GM12874 (cell line): ENCODE measurements at regions not wholly inside any gene's neighbourhood (a gene's known extent, or its start where the extent isn't known, plus 50 kb on each side); places are given as distances from the start of the nearest gene placed in this dataset.

Source experiments
- TF ChIP-seq, protein P1 (sequence below): IDR thresholded peaks from 2 replicates; pipeline ENCODE4 v1.5.1; 2011; ENCODE audit warnings: low read depth, mild to moderate bottlenecking, control low read depth, low read length, moderate library complexity; ENCODE audit not compliant: insufficient read depth

DNA sequence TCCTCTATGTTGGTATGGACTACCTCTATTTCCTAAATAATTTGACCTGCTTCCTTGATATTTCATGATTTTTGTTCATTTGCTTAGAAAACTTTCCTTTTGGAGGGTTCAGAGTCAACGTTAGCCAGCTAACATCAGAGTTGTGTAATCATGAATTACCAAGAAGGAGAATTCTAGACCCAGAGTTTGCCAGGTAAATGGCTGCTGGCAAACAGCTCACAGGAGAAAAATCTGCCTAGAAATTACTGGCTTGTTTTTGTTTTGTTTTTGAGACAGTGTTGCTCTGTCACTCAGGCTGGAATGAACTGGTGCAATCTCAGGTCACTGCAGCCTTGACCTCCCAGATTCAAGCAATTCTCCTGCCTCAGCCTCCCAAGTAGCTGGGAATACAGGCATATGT lies 111.4 kb upstream of the SALL1 start:
- TF ChIP-seq, protein P1, sequence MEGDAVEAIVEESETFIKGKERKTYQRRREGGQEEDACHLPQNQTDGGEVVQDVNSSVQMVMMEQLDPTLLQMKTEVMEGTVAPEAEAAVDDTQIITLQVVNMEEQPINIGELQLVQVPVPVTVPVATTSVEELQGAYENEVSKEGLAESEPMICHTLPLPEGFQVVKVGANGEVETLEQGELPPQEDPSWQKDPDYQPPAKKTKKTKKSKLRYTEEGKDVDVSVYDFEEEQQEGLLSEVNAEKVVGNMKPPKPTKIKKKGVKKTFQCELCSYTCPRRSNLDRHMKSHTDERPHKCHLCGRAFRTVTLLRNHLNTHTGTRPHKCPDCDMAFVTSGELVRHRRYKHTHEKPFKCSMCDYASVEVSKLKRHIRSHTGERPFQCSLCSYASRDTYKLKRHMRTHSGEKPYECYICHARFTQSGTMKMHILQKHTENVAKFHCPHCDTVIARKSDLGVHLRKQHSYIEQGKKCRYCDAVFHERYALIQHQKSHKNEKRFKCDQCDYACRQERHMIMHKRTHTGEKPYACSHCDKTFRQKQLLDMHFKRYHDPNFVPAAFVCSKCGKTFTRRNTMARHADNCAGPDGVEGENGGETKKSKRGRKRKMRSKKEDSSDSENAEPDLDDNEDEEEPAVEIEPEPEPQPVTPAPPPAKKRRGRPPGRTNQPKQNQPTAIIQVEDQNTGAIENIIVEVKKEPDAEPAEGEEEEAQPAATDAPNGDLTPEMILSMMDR: no peak

DNA sequence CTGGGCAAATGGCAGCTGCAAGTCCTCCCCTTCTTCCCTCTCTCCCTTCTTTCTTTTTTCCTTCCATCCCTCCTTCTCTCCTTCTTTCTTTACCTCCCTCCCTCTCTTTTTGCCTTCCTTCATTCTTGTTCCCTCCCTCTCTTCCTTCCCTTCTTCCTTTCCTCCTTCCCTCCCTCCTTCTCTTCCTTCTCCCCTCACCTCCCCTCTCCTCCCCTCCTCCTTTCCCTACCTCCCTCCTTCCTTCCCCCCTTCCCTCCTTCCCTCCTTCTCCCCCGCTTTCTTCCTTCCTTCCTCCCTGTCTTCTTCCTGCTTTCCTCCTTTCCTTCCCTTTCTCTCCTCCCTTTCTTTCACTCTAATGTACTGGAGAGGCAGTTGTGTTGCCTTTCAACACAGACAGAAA lies 110.8 kb upstream of the SALL1 start:
- TF ChIP-seq, protein P1: no peak

DNA sequence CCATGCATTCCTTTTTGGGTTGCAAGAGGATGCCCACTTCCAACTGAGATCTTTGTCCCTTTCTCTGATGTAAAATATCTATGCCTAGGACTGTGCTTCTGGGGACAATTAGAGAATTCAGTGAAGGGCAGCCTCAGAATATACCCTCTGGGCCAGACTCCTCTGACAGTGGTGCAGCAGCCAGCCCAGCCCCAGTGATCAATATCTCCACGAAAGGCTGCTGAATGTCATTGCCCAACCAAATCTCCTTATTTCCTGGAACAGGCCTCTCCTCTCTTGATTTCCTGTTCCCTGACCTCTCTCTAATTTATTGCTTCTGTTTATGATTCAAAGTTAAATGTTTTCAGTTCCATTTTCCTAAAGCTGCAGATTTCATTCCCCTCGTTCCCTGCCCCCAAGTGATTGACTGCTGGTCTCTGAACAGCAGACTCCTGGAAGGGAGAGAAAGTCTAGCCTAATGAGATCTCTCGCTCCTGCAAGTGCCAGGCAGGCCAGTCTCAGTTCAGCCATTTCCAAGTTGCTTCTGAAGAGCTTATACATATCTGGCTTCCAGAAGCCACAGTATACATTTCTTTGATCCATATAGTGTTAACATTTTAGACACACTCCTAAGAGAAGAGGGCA lies 104.4 kb upstream of the SALL1 start:
- TF ChIP-seq, protein P1: no peak

DNA sequence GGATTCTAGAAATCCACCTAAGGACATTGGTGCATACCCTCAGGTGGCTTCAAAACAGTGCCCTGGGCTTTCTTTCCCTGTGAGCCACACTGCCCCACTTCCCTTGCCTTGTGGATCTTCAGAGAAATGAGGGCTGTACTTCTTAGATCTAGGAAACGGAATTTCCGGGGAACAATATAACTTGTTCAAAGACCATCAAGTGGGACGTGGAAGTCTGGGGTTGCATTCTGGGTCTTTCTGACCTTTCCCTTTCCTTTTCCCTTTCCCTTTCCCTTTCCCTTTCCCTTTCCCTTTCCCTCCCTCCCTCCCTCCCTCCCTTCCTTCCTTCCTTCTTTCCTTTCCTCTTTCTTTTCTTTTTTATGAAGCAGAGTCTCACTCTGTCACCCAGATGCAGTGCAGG lies 97.1 kb upstream of the SALL1 start:
- TF ChIP-seq, protein P1: no peak

DNA sequence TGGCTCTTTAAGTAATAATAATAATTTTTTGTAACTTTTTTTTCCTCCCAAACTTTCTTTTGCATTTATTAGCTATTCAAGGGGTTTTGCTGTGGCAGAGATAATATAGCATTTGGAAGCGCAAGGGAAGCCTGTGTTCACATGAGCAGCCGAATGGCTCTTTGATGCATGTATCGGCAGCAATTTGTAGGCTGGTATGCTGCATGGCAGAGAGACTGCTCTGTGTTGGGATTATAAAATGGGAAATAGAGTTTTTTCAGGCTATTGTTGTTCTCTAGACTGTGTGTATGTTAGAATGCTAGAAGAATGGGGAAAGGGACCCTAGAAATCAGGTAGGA lies 94.6 kb upstream of the SALL1 start:
- TF ChIP-seq, protein P1: no peak

DNA sequence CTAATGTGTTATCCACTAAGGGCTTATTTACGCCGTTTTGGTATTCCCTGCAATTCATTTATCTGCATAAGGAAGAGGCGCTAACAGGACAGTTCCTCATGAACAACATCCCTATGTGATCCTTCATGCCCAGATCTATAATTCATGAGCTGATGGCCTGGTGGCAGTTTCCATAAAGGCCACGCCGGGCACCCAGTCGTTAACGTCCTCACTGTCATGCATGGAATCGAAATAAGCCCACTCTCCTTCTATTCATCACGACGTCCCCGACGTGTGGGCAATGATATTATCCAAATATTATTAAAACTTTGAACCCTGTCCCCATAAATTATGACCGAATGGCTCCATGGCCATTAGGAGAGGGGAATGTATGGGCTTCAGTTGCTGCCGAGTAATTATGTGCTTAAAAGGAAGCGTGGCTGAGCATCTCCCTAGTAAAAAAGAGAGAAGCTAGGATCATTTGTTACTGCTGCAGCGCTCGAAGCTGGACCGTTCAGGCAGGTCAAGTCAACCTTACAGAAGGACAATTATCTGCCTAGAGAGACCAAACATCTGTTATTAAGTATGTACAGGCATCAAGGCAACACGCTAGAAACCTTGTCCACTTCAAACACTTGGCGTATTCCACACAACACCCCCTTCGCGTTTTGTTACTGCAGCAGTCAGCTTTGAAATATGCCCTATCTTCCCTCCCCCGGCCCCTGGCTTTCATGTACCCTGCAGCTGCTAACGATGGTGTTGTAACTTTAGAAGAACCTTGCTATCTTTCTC lies 94.0 kb upstream of the SALL1 start:
- TF ChIP-seq, protein P1: no peak

DNA sequence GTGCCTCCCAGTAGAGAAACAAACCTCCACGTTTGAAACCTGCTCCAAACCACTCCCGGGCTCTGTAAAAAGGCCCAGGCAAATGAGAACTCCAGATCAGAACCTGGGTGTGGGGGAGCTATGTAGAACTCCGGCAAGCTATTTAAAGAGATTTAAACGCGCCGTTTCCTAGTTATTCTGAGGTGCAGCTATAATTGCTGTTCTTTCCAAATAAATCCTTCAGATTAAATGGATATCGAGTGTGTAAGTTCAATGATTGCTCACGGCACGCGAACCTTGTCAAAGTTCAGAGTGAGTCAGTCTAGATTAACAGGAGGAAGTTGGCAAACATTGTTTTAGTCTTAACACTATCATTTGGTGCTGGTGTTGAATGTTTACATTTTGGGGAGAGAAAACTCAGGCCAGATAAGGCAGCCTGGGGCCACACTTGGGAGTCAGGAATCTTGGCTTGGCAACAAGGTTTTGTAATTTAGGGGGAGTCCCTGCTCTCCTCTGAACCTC lies 92.9 kb upstream of the SALL1 start:
- TF ChIP-seq, protein P1: no peak
